ENCODE measurements at regions not wholly inside any gene's neighbourhood (a gene's known extent, or its start where the extent isn't known, plus 50 kb on each side); places are given as distances from the start of the nearest gene placed in this dataset.

DNA sequence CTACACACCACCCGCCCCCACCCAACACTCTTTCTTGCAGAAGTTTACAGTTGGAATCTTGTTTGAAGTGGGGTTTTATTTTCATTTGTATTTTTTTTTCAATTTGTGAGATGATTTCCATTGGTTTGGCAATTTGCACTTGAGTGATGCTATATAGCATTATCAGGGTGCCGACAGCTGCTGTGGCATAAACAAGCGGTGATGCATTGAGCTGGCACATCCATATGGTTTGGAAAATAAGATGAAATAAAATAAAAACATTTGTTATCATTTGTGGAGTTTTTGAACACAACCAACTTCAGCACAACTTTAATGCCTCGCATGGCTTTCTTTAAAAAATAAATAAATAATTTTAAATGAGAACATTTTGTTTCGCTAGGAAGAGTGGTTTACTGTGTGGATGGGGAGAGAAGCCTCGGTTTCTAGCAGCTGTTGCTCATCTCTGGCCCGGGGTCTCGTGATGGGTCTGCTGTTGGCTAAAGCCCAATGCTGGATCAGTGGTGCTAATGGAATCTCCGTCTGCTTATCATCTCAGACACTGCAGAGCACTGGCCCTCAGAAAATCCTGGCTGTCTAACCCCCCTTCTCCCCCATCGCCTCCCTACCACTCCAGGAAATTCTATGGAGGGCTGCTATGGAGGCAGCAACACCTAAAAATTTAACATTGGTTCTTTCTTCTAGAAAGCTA lies 192.3 kb upstream of the MAF start:
- no peak for DNase-seq (ENCODE audit: low spot score)

DNA sequence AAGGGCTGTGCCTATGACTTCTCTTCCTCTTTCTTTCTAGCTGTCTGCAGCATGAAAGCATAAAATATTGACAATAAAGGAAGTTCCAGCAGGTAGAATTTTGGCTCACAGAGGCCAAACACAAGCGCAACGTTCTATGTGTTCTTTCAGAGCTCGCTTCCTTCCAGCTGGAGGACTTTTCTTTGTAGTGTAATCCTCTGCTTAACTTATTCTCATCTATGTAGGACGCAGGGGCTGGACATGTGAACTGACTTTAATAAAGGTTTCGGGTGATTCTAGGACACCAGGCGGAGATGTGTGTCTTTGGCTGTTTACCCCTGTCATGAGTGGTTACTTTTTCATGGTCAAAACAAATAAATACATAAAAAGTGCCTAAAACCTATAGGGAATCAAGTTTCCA lies 191.5 kb upstream of the MAF start:
- no peak for DNase-seq (ENCODE audit: low spot score)

DNA sequence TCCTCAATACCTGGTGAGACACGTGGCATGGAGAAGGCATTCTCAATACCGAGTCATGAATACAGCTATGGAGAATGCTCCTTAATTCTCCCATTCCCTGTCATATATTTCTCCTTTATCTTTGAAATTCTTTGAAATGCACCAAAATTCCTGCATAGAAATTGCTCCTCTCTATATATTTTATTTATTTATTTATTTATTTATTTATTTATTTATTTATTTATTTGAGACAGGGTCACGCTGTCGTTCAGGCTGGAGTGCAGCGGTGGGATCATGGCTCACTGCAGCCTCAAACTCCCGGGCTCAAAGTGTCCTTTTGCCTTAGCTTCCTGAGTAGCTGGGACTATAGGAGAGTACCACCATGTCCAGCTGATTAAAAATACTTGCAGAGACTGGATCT lies 190.3 kb upstream of the MAF start:
- no peak for DNase-seq (ENCODE audit: low spot score)

DNA sequence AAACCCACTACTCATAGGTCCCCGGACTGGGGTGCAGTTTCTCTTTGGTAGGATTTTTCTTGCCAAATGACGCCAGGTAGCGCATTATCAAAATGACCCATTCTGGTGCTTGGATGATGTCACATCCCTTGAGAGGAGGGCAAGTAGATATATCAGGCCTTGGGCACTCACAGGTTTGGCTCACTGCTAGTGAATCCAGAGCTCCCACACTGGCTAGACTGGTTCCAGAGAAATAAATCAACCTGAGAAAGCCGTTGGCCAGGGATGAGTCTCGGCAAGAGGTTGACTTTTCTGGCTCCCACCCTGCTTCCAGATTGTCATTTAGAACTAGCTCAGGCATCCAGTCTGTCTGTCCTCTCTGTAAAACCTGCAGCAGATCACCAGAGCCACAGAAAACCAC lies 188.4 kb upstream of the MAF start:
- no peak for DNase-seq (ENCODE audit: low spot score)

DNA sequence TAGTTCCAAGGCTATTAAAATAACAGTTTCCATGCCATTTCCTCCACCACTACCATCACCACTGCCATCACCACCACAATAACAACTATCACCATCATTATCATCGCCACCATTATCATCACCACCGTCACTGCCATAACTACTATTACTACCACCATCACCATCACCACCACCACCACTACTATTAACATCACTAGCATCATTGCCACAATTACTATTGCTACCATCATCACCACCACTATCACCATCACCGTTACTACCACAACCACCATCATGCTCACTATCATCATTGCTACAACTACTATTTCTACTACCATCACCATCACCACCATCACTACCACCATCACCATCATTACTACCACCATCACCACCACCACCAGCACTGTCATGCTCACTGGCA lies 185.9 kb upstream of the MAF start:
- no peak for DNase-seq (ENCODE audit: low spot score)

DNA sequence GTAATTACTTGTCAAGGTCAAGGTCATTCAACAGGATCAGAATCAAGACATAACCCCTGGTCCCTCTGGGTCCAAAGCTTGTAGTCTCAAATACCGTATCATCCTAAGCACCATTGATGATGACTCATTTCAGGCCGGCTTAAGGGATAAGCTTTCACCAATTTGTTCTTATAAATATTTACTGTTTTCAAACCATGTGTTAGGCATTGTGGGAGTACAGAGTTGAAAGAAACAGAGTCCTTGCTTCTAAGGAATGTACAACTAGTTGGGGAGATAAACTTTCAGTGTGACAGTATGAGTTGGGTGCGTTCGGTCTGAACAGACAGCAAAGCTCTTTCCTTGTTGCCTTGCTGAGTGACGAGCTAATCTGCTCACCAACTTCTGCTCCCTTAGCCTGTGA lies 183.5 kb upstream of the MAF start:
- no peak for DNase-seq (ENCODE audit: low spot score)

DNA sequence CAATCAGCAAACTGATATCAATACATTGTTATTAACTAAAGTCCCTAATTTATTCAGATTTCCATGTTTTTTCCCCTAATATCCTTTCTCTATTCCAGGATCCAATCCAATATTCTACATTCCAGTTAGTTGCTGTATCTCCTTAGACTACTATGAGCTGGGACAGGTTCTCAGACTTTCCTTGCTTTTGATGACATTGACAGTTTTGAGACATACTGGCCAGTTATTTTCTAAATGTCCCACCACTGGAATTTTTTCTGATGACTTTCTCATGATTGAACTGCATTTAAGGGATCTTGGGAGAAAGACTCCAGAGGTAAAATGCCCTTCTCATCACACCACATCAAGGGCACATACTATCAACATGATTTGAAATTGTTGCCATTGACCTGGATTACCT lies 177.1 kb upstream of the MAF start:
- no peak for DNase-seq (ENCODE audit: low spot score)

DNA sequence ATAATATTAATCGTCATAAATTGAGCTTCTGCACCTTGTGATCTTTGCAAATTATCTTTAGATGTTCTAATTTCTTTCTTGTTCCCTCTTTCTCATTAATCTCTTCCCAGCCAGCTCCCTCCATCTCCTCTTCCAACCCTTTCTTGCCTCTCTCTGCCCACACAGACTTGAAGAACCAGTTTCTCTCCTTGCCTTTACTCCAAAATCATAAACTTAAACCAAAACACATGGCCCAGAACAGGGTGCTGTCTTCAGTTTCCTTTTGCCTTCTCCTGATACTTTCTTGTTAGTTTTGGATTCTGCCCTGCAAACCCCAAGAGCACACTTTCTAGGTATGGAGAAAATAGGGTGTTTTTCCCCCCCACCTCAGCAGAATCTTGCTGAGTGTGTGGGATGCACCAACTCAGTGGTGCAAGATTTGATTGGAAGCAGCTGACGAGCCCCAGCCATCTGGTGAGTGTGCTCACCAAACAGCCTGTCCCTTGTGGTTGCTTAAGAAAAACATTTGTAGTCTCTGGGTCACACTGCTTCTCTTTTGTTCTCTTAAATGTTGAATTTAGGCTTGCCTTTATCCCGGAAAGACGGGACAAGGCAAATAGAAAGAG lies 175.8 kb upstream of the MAF start:
- DNase-seq (ENCODE audit: low spot score): peak; percentile 25

DNA sequence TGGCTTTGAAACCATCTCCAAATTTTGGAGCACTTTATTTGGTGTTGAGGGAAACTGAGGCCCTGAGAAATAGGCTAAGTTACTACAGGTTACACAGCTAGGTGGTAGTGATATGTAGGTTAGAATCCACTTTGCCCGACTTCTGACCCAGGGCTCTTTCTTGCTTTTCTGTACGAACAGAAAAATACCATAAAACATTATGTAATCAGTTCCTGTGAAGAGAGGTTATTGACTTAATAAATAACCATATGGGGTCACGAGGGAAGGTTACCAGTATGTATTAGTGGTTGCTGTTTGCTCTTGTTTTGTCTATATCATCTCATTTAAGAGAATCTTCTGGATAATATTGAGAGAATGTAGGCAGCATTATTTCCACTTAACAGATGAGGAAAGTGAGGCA lies 172.2 kb upstream of the MAF start:
- no peak for DNase-seq (ENCODE audit: low spot score)

DNA sequence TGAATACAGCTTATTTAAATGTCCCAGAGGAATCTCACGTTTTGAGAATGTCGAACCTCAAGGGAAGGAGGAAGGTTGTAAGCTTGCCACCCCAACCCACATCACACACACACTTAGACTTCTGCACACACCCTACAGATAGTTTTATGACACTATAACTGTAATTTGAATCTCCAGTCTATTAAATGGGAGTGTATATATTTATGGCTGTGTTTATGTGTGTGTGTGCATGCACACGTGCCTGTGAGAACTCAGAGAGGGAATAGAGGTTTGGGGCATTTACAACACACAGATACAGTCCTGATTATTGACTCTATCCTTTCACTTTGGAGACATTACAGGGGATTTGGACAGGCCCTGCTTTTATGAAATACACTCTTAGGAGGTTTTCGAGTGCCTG lies 171.5 kb upstream of the MAF start:
- no peak for DNase-seq (ENCODE audit: low spot score)

DNA sequence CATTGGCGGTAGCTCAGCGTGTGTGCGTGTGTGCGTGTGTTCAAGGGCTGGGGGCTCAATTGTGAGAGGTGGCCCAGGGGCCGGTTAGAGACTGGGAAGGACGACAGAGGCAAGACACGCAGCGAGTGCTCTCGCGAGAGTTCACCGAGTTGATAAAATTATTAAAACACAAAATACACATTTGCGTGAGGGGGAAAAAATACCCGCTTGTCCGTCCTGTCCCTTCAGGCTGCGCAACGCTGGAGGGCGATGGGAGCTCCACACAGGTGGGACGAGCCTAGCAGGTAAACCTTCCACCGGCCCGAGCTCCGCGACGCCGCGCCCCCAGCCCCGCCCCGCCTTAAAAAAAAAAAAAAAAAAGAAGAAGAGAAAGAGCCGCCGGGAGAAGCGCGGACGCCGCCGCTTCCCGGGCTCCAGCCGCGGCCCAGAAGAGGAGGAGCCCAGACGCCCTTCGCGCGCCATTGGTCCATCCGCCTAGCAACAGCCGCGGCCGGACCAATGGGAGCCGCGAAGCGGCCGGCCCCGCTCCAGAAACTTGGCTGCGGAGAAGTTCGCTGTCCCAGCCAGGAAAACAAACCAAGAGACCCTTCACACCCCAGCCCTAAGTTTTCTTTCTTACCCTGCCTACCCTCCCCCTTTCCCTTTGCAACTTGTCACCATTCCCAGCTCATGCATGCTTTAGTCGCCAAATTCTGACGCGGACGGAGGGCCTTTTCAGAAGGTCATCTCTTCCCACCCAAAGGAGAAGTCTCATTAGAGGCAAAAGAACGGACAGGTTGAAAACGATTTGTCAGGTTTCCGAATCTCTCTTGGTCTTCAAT lies 169.9 kb upstream of the MAF start:
- peak; percentile 96 for DNase-seq (ENCODE audit: low spot score)

DNA sequence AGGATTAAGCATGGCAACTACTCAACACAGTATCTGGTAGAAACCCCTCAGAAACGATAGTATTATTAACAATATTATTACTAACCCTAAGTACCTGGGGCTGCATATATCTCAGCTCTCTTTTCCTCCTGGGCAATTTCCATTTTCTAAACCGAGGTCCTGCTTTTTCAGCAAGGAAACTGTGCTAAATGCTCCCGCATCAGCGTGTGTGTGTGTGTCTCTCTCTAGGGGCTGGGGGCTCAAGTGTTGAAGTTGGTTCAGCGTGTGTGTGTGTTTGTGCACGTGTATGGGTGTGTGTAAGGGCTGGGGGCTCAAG lies 169.3 kb upstream of the MAF start:
- no peak for DNase-seq (ENCODE audit: low spot score)

DNA sequence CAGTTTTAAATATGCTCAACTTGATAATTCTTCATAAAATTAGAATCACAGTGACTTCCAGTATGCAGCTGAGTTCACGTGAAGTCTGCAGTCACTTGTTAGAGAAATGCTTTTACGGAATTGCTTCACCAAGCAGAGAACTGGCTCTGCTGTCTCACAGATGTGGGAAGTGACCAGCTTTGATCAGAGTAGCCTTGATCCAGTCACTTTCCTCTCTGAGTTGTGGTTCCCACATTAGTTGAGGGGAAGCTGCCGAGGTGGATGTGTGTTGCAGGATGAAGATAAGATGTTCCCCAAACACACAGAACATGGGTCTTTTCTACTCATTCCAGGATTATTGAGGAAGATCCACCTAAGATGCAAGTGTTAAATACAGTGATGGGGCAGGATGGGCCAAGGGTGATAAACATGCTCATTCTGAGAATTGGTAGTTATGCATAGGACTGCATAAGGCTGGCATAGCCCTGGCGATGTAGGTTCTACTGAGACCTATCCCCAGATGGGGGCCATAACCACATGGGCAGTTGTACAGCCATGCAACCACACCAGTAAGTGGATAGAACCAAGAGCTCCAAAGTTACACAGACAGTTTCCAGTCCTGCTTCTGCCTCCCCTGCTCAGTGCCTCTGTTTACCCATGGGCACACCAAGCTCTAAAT lies 168.9 kb upstream of the MAF start:
- DNase-seq (ENCODE audit: low spot score): no peak

DNA sequence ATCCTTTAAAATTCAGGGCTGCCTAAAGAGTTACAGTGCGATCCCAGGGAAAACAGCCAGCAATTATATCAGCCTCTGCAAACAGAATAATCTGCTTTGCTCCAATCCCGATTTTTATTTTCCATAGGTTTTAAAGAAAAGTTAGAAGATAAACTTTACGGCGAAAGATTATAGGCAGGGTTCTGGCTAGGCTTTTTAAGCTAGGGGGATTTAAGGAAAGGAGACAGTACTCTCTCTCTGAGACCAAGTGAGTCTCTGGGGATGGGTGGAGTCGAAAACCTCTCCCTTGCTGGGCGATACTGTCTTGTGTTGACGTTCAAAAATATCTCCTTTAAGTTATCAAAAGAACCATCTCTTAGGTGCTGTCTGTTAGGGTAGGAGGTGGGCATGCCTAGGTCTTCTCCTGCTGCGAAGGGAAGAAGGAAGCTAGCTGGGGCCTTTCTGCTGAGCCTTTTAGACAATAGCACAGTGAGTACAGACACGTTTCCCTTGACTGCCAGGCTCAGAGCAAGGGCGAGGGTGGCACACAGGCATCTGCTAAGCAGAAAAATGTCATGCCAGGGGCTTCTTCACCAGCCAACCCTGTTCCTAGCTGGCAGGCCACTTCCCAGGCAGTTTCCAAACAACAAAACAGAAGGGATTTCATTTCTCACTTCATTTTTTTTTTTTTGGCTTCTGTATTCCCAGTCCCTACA lies 167.9 kb upstream of the MAF start:
- DNase-seq (ENCODE audit: low spot score): no peak

DNA sequence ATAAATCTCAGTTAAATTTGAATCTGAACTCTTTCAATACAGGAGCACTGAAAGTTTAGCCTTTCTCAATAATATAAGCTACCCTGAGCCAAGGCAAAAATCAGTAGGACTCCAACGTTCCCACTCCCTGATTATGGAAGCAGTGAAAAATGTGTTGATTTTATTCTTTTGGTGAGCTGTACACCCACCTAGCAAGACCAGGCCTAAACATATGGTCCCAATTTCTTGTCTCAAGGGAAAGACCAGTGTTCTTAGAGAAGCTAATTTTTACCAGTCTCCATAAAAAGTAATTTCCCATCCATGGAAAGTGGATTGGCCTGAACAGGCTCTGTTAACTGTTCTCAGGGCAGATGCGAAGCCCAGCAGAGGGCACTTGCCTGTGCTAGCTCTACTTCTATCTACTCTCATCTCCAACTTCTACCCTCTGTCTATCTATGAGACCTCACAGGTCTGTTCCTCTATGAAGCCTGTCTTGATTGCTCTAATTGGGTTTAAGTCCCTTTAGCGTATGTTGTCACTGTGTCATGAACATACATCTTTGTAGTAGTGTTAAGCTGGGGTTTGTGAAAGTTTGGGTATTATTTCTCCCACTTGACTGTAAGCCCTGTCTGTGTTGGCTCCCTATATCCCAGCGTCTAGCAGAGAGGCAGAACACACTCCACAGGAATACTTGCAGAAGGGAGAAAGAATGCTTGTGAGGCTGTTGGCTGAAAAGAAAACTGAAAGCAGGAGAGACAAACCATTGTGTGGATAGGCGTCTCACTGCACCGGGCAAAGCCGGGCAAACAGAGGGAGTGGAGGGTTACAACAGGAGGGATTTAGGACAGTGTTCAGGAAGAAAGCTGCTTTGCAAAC lies 167.1 kb upstream of the MAF start:
- peak; percentile 31 for DNase-seq (ENCODE audit: low spot score)

DNA sequence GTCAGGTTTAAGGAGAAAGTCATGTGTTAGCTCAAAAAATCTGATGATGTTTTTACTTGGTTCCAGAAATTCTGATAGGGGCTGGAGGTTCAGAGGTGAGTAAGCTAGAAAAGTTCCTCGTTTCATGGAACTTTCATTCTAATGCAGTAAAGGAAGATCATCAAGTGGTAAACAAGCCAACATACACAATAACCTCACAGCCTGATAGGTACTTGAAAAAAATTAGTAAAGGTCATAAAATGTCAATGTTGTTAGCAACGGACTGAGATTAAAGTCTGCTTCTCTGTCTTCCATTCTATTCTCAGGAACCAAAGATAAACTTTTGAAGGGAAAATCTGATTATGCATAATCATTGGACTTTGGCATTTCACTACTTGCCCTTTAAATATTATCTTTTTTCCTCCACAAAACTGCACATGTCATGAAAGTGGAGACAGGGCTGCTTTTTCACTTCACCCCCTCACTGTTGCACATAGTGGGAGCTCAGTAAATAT lies 165.4 kb upstream of the MAF start:
- no peak for DNase-seq (ENCODE audit: low spot score)

DNA sequence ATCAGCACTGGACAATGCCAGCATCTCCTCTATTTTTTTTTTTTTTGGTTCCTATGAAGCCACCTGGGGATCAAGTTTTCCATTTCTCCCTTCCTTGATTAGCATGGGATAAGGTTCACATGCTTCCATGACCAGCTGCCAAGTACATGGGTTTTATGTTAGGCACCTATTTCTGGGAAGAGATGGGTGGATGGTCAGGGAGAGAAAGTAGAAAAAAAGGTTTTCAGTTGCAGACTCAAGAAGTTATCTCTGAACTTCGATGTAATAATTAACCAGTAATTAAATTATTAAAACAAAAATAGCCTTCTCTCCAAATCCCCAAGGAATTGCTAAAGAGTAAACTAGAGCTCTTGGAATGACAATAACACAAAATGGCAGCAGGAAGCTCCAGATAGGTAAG lies 164.9 kb upstream of the MAF start:
- DNase-seq (ENCODE audit: low spot score): no peak

DNA sequence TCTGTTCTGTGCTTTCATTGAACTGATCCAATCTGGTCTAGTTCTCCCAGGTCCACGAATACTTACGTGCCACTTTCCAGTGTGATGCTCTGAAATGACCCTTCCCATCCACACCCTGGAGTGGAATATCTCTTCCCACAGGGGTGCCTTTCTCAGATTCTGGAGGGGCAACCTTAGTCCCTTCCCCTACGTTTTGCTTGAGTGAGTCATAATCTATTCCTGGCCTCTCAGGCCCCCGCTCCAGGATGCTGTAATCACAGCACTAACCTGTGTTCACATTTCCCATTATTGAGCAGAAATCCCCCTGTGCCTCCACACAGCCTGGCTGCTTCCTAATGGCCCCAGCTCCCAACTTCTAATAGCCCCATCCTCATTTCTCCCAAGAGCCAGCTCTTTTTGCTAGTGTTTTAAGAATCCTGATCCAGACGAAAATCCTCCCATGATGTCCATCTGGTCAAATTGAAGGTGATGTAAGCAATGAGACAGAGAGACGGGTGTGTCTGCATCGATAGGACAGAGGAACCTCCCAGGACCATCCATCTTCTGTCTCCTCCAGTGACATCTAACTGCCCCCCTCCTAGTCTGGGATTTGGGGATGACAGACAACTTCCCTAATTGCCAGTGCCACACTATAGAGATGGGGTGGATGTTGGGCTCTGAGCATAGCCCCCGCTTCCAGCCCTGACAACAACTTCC lies 164.0 kb upstream of the MAF start:
- DNase-seq (ENCODE audit: low spot score): no peak

DNA sequence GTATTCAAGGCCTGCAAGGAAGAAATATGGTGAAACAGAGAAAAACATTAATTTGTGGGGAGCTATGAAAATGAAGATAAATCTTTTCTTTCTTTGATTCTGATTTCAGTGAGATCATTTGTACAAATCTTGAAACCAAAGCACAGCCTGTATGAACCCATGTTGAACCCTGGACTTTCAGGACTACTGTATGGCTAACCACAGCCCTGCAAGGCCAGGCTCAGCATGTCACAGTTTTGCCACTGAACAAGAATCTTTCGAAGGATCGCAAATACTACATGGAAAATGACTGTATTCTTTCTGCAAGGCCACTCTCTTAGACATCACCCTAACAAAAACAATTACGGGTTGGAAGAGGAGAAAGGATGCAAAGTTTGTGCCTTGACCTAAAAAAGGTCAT lies 161.7 kb upstream of the MAF start:
- no peak for DNase-seq (ENCODE audit: low spot score)

DNA sequence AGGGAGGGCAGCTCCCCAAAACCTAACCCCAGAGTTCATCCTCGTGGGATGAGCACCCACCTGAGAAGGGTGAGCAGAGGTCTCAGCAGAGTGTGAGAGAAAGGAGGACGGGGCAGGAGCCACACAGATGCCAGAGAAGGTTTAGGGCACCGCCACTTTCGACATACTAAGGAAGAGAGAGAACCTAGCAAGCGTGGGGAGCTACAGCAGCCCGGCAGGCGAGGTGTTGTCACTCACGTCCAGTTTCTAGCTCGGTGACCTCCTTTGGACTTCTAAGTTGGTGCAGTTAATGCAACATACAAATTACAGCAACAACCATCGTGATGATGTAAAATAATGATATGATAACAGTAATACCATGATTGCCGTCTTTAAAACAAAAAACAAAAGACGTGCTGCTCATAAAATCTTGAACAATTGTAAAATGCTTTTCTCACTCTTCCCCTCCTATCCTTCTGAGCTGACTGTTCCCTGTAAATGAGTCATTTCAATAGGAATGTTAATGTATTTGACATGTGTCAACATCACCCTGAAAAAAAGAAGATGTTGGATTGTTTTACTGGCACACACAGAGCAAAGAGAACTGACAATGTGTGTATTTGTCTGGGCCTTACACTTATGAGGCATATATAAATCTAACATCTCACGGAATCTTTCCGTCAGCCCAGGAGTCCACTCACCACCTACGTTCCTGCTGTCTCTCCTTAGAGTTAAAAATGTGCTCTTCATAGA lies 158.2 kb upstream of the MAF start:
- DNase-seq (ENCODE audit: low spot score): no peak
